Vagina (tissue), 2 donors: ENCODE measurements at regions not wholly inside any gene's neighbourhood (a gene's known extent, or its start where the extent isn't known, plus 50 kb on each side); places are given as distances from the start of the nearest gene placed in this dataset.

Experiments
- DNase-seq, 2 donors: peaks; one replicate each; pipeline ENCODE4 v3.0.0-alpha.2; 2017; ENCODE audit errors: extremely low spot score in 2 of 2
- H3K27ac ChIP-seq: fragments of 200-600 bp; sonication (generic); one replicate; pipeline ENCODE4 v1.5.1; 2019
- H3K27me3 ChIP-seq: fragments of 200-600 bp; sonication (generic); one replicate; pipeline ENCODE4 v1.5.1; 2019
- H3K36me3 ChIP-seq, 2 donors: fragments of 200-600 bp; sonication (generic); one replicate each; pipeline ENCODE4 v1.5.1; 2017 to 2019
- H3K4me1 ChIP-seq: fragments of 200-600 bp; sonication (generic); one replicate; pipeline ENCODE4 v1.5.1; 2019
- H3K4me3 ChIP-seq, 2 donors: fragments of 200-600 bp; sonication (generic); 1 replicate in 1 of 2; 2 replicates in 1 of 2; pipeline ENCODE4 v1.5.1; 2016 to 2019
- H3K9me3 ChIP-seq: fragments of 200-600 bp; sonication (generic); one replicate; pipeline ENCODE4 v1.5.1; 2019
- CTCF ChIP-seq, 3 experiments: fragments of 450-650 bp in 2 of 3; fragments of 200-600 bp in 1 of 3; sonication (generic) in 1 of 3; IDR thresholded peaks; one replicate each; pipeline ENCODE4 v1.5.1; 2017 to 2019; ENCODE audit warnings: antibody characterized with exemption in 3 of 3, mild to moderate bottlenecking in 2 of 3, moderate library complexity in 2 of 3
- POLR2A ChIP-seq, 2 donors: fragments of 450-650 bp; IDR thresholded peaks; one replicate each; pipeline ENCODE4 v1.6.1; 2017; ENCODE audit warnings: antibody characterized with exemption in 2 of 2, mild to moderate bottlenecking in 2 of 2, moderate library complexity in 2 of 2
- POLR2AphosphoS5 ChIP-seq, 2 donors: sonication (generic); formaldehyde crosslinking; IDR thresholded peaks; one replicate each; pipeline ENCODE4 v1.9.0; 2017; ENCODE audit warnings: antibody characterized with exemption in 2 of 2, mild to moderate bottlenecking in 2 of 2, low read depth in 1 of 2; ENCODE audit not compliant: insufficient read depth in 1 of 2
- intact Hi-C: fragments of 100-400 bp; cut with DNase I; formaldehyde crosslinking; loops from one replicate; pipeline ENCODE4 v1.15.1; 2023

- H3K27me3 ChIP-seq, result no peaks in the 10 kb centered on the region
- no peak overlapping the region for H3K27ac ChIP-seq
- DNase-seq, result no peak
These were observed 1501.4 kb downstream of the TBC1D22A start for GRCh38 chr22:48263791-48264351.

GRCh38 chr22:48263431-48263765 is 1500.9 kb downstream of the TBC1D22A start:
- Histone ChIP-seq H3K27ac (no peak overlapping the region), H3K4me1 (no peaks in the 10 kb centered on the region), H3K27me3 (no peaks in the 10 kb centered on the region), H3K4me3 (no peak overlapping the region), H3K36me3 (no peaks in the 10 kb centered on the region), H3K9me3 (no peaks in the 10 kb centered on the region)
- DNase-seq, result no peak
- TF ChIP-seq CTCF (IDR thresholded peaks at IDR 0.05) (no peak), POLR2A (IDR thresholded peaks at IDR 0.05) (no peak), POLR2AphosphoS5 (IDR thresholded peaks at IDR 0.05; ENCODE audit: insufficient read depth in 1 of 2, low read depth in 1 of 2) (no peak)
- intact Hi-C loops, result no loop called here

More at GRCh38 chr22:48263791-48264351, 1501.4 kb downstream of the TBC1D22A start:
- intact Hi-C loops, result no loop called here
- no peak for TF ChIP-seq CTCF (IDR thresholded peaks at IDR 0.05)
- no peak for TF ChIP-seq POLR2A (IDR thresholded peaks at IDR 0.05)
- no peak for TF ChIP-seq POLR2AphosphoS5 (IDR thresholded peaks at IDR 0.05; ENCODE audit: insufficient read depth in 1 of 2, low read depth in 1 of 2)
- no peaks in the 10 kb centered on the region for H3K36me3 ChIP-seq
- no peaks in the 10 kb centered on the region for H3K9me3 ChIP-seq
- H3K4me1 ChIP-seq, result no peaks in the 10 kb centered on the region
- H3K4me3 ChIP-seq, result no peak overlapping the region

- TF ChIP-seq POLR2A (IDR thresholded peaks at IDR 0.05) (no peak), POLR2AphosphoS5 (IDR thresholded peaks at IDR 0.05; ENCODE audit: insufficient read depth in 1 of 2, low read depth in 1 of 2) (no peak), CTCF (IDR thresholded peaks at IDR 0.05) (no peak)
- H3K4me3 ChIP-seq, result no peak overlapping the region
- H3K4me1 ChIP-seq, result peaks cover under 1% of the 10 kb centered on the region
- no peaks in the 10 kb centered on the region for H3K36me3 ChIP-seq
- DNase-seq, result no peak
- H3K9me3 ChIP-seq, result no peaks in the 10 kb centered on the region
- H3K27me3 ChIP-seq, result no peaks in the 10 kb centered on the region
- no peak overlapping the region for H3K27ac ChIP-seq
- intact Hi-C loops, result no loop called here
These were observed 1500.4 kb downstream of the TBC1D22A start for GRCh38 chr22:48262596-48263430.

- no peak for TF ChIP-seq CTCF (IDR thresholded peaks at IDR 0.05)
- TF ChIP-seq POLR2AphosphoS5 (IDR thresholded peaks at IDR 0.05; ENCODE audit: insufficient read depth in 1 of 2, low read depth in 1 of 2), result no peak
- no peak for TF ChIP-seq POLR2A (IDR thresholded peaks at IDR 0.05)
- H3K27me3 ChIP-seq, result no peaks in the 10 kb centered on the region
- no peak overlapping the region for H3K4me3 ChIP-seq
- no peak overlapping the region for H3K27ac ChIP-seq
- no peaks in the 10 kb centered on the region for H3K36me3 ChIP-seq
- peaks cover 6% of the 10 kb centered on the region for H3K4me1 ChIP-seq
- no peak for DNase-seq
- no peaks in the 10 kb centered on the region for H3K9me3 ChIP-seq
- intact Hi-C loops, result no loop called here
These were observed 1499.3 kb downstream of the TBC1D22A start for GRCh38 chr22:48261706-48262105.

GRCh38 chr22:48261048-48261621 is 1498.7 kb downstream of the TBC1D22A start:
- Histone ChIP-seq H3K4me1 (peaks cover 6% of the 10 kb centered on the region), H3K27me3 (no peaks in the 10 kb centered on the region), H3K9me3 (no peaks in the 10 kb centered on the region), H3K27ac (no peak overlapping the region), H3K36me3 (no peaks in the 10 kb centered on the region), H3K4me3 (no peak overlapping the region)
- no peak for TF ChIP-seq POLR2AphosphoS5 (IDR thresholded peaks at IDR 0.05; ENCODE audit: insufficient read depth in 1 of 2, low read depth in 1 of 2)
- TF ChIP-seq POLR2A (IDR thresholded peaks at IDR 0.05), result no peak
- TF ChIP-seq CTCF (IDR thresholded peaks at IDR 0.05), result no peak
- intact Hi-C loops, result no loop called here
- DNase-seq, result no peak
